DND-41 (cell line): ENCODE measurements at regions not wholly inside any gene's neighbourhood (a gene's known extent, or its start where the extent isn't known, plus 50 kb on each side); places are given as distances from the start of the nearest gene placed in this dataset.

Experiments used
- ATAC-seq: fragments of 200-7000 bp; cut with Tn5 transposase; 3 replicates; pipeline ENCODE4 v1.9.1; 2021; ENCODE audit warnings: low read depth; ENCODE audit not compliant: insufficient read depth
- DNase-seq: peaks from one replicate; pipeline ENCODE4 v3.0.0-alpha.2; 2020
- H2AFZ ChIP-seq: 2 replicates; pipeline ENCODE4 v1.6.0; 2012; ENCODE audit warnings: low read depth, low read length
- H3K27ac ChIP-seq: 2 replicates; pipeline ENCODE4 v1.5.1; 2012; ENCODE audit warnings: low read length, inconsistent platforms
- H3K27me3 ChIP-seq: fragments of 200-600 bp; sonication (generic); 2 replicates; pipeline ENCODE4 v1.6.0; 2012; ENCODE audit warnings: low read length, mild to moderate bottlenecking, inconsistent platforms; ENCODE audit not compliant: insufficient read depth, poor library complexity
- H3K36me3 ChIP-seq: 2 replicates; pipeline ENCODE4 v1.5.1; 2012; ENCODE audit warnings: low read length, inconsistent platforms; ENCODE audit not compliant: insufficient read depth
- H3K4me1 ChIP-seq: 2 replicates; pipeline ENCODE4 v1.5.1; 2012; ENCODE audit warnings: mild to moderate bottlenecking, low read length; ENCODE audit not compliant: insufficient read depth
- H3K4me2 ChIP-seq: 2 replicates; pipeline ENCODE4 v1.6.0; 2012; ENCODE audit warnings: mild to moderate bottlenecking, moderate library complexity, low read length, inconsistent platforms; ENCODE audit not compliant: insufficient read depth
- H3K4me3 ChIP-seq, 2 experiments: fragments of 200-600 bp in 1 of 2; shearing (Covaris generic) in 1 of 2; 2 replicates each; pipeline ENCODE4 v1.5.1; 2012 to 2016; ENCODE audit warnings: inconsistent platforms in 2 of 2, low read length in 2 of 2, mild to moderate bottlenecking in 2 of 2, low read depth in 1 of 2, moderate library complexity in 1 of 2
- H3K79me2 ChIP-seq: 2 replicates; pipeline ENCODE4 v1.6.0; 2012; ENCODE audit warnings: low read length, inconsistent platforms; ENCODE audit not compliant: insufficient read depth
- H3K9ac ChIP-seq: 2 replicates; pipeline ENCODE4 v1.6.0; 2012; ENCODE audit warnings: low read depth, mild to moderate bottlenecking, inconsistent platforms, low read length, moderate library complexity
- H3K9me3 ChIP-seq: 2 replicates; pipeline ENCODE4 v1.5.1; 2012; ENCODE audit warnings: low read length, moderate library complexity, mild to moderate bottlenecking, inconsistent platforms; ENCODE audit not compliant: insufficient read depth, severe bottlenecking
- H4K20me1 ChIP-seq: 2 replicates; pipeline ENCODE4 v1.6.0; 2012; ENCODE audit warnings: low read length; ENCODE audit not compliant: insufficient read depth
- CTCF ChIP-seq: IDR thresholded peaks from 2 replicates; pipeline ENCODE4 v1.5.1; 2012; ENCODE audit warnings: borderline replicate concordance, low read length, moderate library complexity, mild to moderate bottlenecking; ENCODE audit not compliant: poor library complexity, severe bottlenecking; ENCODE audit errors: extremely low read depth
- EZH2 ChIP-seq: IDR thresholded peaks from 3 replicates; pipeline ENCODE4 v1.6.1; 2012; ENCODE audit warnings: borderline replicate concordance, low read depth, mild to moderate bottlenecking, moderate library complexity, low read length, inconsistent platforms; ENCODE audit not compliant: severe bottlenecking

GRCh38 chr4:13024147-13025105 lies 459.7 kb downstream of the RAB28 start:
- H3K4me3 ChIP-seq, result no peak overlapping the region
- TF ChIP-seq CTCF (no peak), EZH2 (no peak)
- H3K9me3 ChIP-seq, result peaks cover 2% of the 10 kb centered on the region
- no peak for ATAC-seq
- no peaks in the 10 kb centered on the region for H3K79me2 ChIP-seq
- H3K27me3 ChIP-seq, result no peaks in the 10 kb centered on the region
- no peaks in the 10 kb centered on the region for H3K36me3 ChIP-seq
- no peaks in the 10 kb centered on the region for H3K4me1 ChIP-seq
- no peaks in the 10 kb centered on the region for H4K20me1 ChIP-seq
- no peak overlapping the region for H3K27ac ChIP-seq
- no peak for DNase-seq
- H2AFZ ChIP-seq, result no peak overlapping the region
- no peak overlapping the region for H3K4me2 ChIP-seq
- no peak overlapping the region for H3K9ac ChIP-seq

DNA sequence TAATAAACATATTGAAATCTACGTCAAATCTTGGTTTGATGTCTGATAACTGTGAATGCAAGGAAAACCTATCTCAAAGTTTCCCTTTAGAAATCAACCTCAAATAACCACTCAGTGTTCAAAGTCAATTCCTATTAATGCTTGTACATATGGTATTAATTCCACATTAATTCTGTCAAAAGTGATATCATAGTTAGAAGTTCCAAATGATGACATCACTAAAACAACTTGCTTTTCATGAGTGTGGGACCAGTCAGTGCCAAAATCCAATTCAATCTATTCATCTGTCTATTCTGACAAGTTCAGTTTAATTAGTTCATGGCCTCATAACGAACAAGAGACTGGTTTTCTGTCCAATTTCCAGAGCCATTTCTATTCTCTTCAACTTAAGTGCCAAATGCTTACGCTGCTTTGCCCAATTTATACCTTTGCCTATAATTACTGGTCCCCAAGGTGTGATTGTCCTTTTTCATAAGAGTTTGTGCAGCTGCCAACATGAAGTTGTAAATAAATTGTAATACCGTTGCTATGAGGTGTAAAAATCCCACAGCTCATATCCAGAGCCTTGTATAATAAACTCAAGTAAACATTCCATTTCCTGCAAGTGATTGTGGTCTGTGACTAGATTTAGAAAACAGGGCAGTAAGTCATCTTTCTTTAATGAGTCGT lies 476.2 kb downstream of the RAB28 start:
- DNase-seq, result no peak

DNA sequence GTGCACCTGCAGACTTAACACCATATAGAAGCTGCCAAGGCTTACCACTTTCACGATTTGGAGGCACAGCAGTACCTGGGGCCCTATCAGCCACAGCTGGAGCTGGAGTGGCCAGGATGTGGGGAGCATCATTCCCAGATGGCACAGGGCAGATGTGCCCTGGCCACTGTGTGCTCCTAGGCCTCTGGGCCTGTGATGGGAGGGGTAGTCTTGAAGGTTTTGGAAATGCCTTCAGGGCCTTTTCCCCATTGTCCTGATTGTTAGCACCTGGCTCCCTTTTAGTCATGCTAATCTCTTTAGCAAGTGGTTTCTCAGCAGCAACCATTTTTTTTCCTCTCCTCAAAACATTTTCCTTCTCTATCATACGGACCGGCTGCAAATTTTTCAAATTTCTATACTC lies 490.2 kb downstream of the RAB28 start:
- Histone ChIP-seq H3K9ac (no peak overlapping the region), H3K27ac (no peak overlapping the region), H4K20me1 (no peaks in the 10 kb centered on the region), H3K4me2 (no peak overlapping the region), H3K36me3 (no peaks in the 10 kb centered on the region), H3K27me3 (no peaks in the 10 kb centered on the region), H2AFZ (no peak overlapping the region), H3K4me3 (no peak overlapping the region), H3K9me3 (peaks cover 3% of the 10 kb centered on the region), H3K4me1 (no peaks in the 10 kb centered on the region), H3K79me2 (no peaks in the 10 kb centered on the region)
- ATAC-seq (no peak), DNase-seq (no peak)
- TF ChIP-seq EZH2 (no peak), CTCF (no peak)

More for the DNA sequence above, 476.2 kb downstream of the RAB28 start:
- Histone ChIP-seq H3K4me3 (no peak overlapping the region), H3K27ac (no peak overlapping the region), H3K9ac (no peak overlapping the region), H3K27me3 (no peaks in the 10 kb centered on the region), H3K79me2 (no peaks in the 10 kb centered on the region), H2AFZ (no peak overlapping the region), H3K4me2 (no peak overlapping the region), H4K20me1 (no peaks in the 10 kb centered on the region), H3K9me3 (no peaks in the 10 kb centered on the region), H3K36me3 (no peaks in the 10 kb centered on the region), H3K4me1 (no peaks in the 10 kb centered on the region)
- no peak for TF ChIP-seq CTCF
- TF ChIP-seq EZH2, result no peak
- ATAC-seq, result no peak
